ENCODE measurements at regions not wholly inside any gene's neighbourhood (a gene's known extent, or its start where the extent isn't known, plus 50 kb on each side); places are given as distances from the start of the nearest gene placed in this dataset.
A peak's percentile ranks its signal among the peaks of the same experiment; 100 is the strongest.

DNA sequence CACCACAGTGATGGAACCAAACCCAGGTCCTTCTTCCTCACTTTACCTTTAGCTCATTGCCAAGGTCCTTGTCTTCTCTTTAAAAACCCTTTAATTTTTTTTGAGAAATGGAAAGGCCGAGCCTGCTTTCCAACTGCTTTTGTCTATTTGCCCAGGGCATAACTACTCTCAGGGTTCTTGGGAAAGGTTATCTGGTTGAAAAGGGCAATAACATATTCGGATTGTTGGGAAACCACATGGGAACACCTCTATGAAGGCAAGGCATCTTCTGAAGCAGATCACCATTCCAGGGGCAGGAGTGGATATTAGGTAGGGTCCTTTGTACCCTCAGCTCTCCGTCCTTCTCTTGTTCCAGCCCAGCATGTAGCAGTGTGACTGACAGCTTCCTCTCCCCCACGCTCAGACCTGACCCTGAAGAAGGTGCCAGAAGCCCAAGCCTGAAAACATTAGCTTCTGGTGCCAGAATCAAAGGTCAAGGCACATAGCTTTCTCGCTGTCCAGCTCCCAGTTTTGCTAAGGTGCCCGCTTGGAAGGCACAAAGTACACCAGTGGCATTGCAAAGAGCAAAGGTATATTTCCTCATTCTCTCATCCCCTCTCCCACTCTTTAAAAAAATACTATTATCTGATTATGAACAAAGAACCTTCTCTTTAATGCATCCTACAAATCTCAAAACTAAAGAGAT lies 123.2 kb upstream of the LINC00305 start:
- Mint-ChIP-seq H3K36me3 (ENCODE audit: insufficient read depth in 1 of 3, low read depth in 3 of 3) (peaks cover 7 to 26% (median 24%) of the 10 kb centered on the region in 3 experiments), H3K27me3 (ENCODE audit: low read depth) (no peaks in the 10 kb centered on the region), H3K27ac (peak overlapping the region; percentile 97 to 100 (median 98)), H3K4me3 (no peak overlapping the region), H3K4me1 (peaks cover 53 to 60% of the 10 kb centered on the region in 2 experiments), H3K9me3 (peaks cover 22 to 25% of the 10 kb centered on the region in 2 experiments)
- H3K56ac ChIP-seq (ENCODE audit: insufficient read length, low read depth, low read length): no peak overlapping the region
- no peak overlapping the region for H2AFZ ChIP-seq (ENCODE audit: low read length)
- no peaks in the 10 kb centered on the region for H3K9me3 ChIP-seq (ENCODE audit: control insufficient read depth, low read depth, low read length)
- no CpG with 5 or more reads among the region's 6 CpGs for WGBS (ENCODE audit: extremely low coverage, insufficient read length, low lambda C conversion rate)
- H3K27me3 ChIP-seq (ENCODE audit: insufficient read depth, low read length): no peaks in the 10 kb centered on the region
- H3K23me2 ChIP-seq (ENCODE audit: insufficient read length, low read depth, low read length, poor library complexity, severe bottlenecking): no peaks in the 10 kb centered on the region
- no peak overlapping the region for H2BK120ac ChIP-seq (ENCODE audit: low read depth, low read length, poor library complexity, severe bottlenecking)
- no peak for TF ChIP-seq CTCF (conservative IDR thresholded peaks at IDR 0.05)
- peak overlapping the region; percentile 80 for H4K91ac ChIP-seq (ENCODE audit: insufficient read length, low read depth, low read length)
- H3K4me2 ChIP-seq (ENCODE audit: insufficient read depth, insufficient read length, low read length): no peak overlapping the region
- no peak for DNase-seq
- H3T11ph ChIP-seq (ENCODE audit: low read length): no peak overlapping the region
- H3K4me1 ChIP-seq (ENCODE audit: insufficient read depth, low read length): peaks cover 9% of the 10 kb centered on the region; the same call in 1 of the 2 replicates
- H3K14ac ChIP-seq (ENCODE audit: insufficient read depth, low read length): peak overlapping the region; percentile 52; the same call in 1 of the 2 replicates
- no peak overlapping the region for H3K27ac ChIP-seq (ENCODE audit: insufficient read length, low read depth, low read length)
- no peaks in the 10 kb centered on the region for H3K79me2 ChIP-seq (ENCODE audit: insufficient read depth, low read length)
- H2AK5ac ChIP-seq (ENCODE audit: insufficient read length, low read length): no peak overlapping the region
- H3K4ac ChIP-seq (ENCODE audit: low read depth, low read length): no peak overlapping the region
- no peak overlapping the region for H4K5ac ChIP-seq (ENCODE audit: insufficient read length, low read depth, low read length)
- H4K8ac ChIP-seq (replicated peaks; ENCODE audit: insufficient read length, low read depth, low read length): no peak overlapping the region
- no peak overlapping the region for H2BK5ac ChIP-seq (ENCODE audit: insufficient read length, low read length)
- H4K20me1 ChIP-seq (ENCODE audit: control insufficient read depth, insufficient read depth, insufficient read length): no peaks in the 10 kb centered on the region
- H2BK12ac ChIP-seq (ENCODE audit: insufficient read length, low read depth, low read length): peak overlapping the region; percentile 53
- no peaks in the 10 kb centered on the region for H3K79me1 ChIP-seq (ENCODE audit: insufficient read depth, low read depth, low read length, poor library complexity, severe bottlenecking)
- peak overlapping the region; percentile 1; the same call in 1 of the 2 replicates for H2BK15ac ChIP-seq (ENCODE audit: low read depth, low read length)
- H2BK20ac ChIP-seq (ENCODE audit: low read depth, low read length, poor library complexity, severe bottlenecking): no peak overlapping the region
- H3K9ac ChIP-seq (ENCODE audit: extremely low read depth, insufficient read length, low read length): no peak overlapping the region
- peak overlapping the region; percentile 39 for H3K18ac ChIP-seq (ENCODE audit: insufficient read length, low read depth, low read length)
- H3K23ac ChIP-seq (ENCODE audit: insufficient read length, low read depth, low read length): no peak overlapping the region
